ENCODE measurements at regions not wholly inside any gene's neighbourhood (a gene's known extent, or its start where the extent isn't known, plus 50 kb on each side); places are given as distances from the start of the nearest gene placed in this dataset.

- no peak for TF ChIP-seq POLR2AphosphoS5 (IDR thresholded peaks at IDR 0.05)
- TF ChIP-seq, protein P1, sequence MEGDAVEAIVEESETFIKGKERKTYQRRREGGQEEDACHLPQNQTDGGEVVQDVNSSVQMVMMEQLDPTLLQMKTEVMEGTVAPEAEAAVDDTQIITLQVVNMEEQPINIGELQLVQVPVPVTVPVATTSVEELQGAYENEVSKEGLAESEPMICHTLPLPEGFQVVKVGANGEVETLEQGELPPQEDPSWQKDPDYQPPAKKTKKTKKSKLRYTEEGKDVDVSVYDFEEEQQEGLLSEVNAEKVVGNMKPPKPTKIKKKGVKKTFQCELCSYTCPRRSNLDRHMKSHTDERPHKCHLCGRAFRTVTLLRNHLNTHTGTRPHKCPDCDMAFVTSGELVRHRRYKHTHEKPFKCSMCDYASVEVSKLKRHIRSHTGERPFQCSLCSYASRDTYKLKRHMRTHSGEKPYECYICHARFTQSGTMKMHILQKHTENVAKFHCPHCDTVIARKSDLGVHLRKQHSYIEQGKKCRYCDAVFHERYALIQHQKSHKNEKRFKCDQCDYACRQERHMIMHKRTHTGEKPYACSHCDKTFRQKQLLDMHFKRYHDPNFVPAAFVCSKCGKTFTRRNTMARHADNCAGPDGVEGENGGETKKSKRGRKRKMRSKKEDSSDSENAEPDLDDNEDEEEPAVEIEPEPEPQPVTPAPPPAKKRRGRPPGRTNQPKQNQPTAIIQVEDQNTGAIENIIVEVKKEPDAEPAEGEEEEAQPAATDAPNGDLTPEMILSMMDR (IDR thresholded peaks at IDR 0.05): no peak
These were observed 51.5 kb upstream of the ERRFI1 start for GRCh38 chr1:8077602-8078001.

Data from sigmoid colon (tissue), 4 donors.